ENCODE measurements at regions not wholly inside any gene's neighbourhood (a gene's known extent, or its start where the extent isn't known, plus 50 kb on each side); places are given as distances from the start of the nearest gene placed in this dataset.

DNA sequence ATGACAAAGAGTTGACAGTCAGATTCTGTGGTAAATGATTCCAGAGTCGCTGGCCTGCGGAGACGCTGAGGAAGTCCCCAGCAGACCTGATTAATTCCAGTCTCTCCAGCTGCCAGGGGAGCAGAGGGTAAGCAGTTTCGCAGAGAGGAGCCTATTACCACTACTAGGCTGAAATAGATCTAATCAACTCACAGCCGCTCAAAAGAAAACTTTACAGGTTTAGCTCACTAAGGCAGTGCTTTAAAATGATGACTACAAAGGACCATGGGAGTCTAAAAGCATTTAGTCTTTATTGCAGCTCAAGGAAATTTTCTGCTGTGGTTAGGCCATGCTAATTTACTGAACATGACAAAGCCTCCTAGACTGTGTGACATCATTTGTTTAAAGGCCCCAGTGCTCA is 445.6 kb upstream of the POU3F3 start:
- TF ChIP-seq POLR2AphosphoS5 (IDR thresholded peaks at IDR 0.05) (no peak), EP300 (IDR thresholded peaks at IDR 0.05) (no peak), POLR2A (IDR thresholded peaks at IDR 0.05) (no peak)
- TF ChIP-seq, protein P1, sequence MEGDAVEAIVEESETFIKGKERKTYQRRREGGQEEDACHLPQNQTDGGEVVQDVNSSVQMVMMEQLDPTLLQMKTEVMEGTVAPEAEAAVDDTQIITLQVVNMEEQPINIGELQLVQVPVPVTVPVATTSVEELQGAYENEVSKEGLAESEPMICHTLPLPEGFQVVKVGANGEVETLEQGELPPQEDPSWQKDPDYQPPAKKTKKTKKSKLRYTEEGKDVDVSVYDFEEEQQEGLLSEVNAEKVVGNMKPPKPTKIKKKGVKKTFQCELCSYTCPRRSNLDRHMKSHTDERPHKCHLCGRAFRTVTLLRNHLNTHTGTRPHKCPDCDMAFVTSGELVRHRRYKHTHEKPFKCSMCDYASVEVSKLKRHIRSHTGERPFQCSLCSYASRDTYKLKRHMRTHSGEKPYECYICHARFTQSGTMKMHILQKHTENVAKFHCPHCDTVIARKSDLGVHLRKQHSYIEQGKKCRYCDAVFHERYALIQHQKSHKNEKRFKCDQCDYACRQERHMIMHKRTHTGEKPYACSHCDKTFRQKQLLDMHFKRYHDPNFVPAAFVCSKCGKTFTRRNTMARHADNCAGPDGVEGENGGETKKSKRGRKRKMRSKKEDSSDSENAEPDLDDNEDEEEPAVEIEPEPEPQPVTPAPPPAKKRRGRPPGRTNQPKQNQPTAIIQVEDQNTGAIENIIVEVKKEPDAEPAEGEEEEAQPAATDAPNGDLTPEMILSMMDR (IDR thresholded peaks at IDR 0.05), result no peak
